ENCODE measurements at regions not wholly inside any gene's neighbourhood (a gene's known extent, or its start where the extent isn't known, plus 50 kb on each side); places are given as distances from the start of the nearest gene placed in this dataset.

DNA sequence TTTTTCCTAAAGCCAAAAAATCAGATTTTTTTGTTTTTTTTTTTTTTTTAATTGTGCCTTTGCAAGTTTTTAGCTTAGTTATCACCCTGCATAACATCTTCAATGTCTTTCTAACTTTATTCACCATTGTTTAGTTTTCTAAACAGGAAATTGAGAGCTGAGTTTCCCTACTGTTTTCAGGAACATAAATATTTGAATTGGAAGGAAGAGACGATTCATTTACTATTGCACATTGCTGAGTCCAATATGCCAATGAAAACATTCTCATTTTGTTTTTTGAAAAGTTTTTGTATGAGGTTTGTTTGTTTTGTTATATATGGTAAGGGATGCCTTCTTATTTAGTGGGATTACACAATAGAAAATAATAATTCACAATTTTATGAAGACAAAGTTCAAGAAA lies 148.4 kb downstream of the ANKRD50 start:
- WGBS, 2 donors = 15 to 44% methylated on average over 1 of the region's 1 CpG
- Histone ChIP-seq H3K4me3 (no peak overlapping the region), H3K4me1 (no peaks in the 10 kb centered on the region), H3K36me3 (no peaks in the 10 kb centered on the region), H3K27me3 (no peaks in the 10 kb centered on the region), H3K27ac (no peak overlapping the region), H3K9me3 (no peaks in the 10 kb centered on the region)
- no peak for DNase-seq
- TF ChIP-seq, protein P1, sequence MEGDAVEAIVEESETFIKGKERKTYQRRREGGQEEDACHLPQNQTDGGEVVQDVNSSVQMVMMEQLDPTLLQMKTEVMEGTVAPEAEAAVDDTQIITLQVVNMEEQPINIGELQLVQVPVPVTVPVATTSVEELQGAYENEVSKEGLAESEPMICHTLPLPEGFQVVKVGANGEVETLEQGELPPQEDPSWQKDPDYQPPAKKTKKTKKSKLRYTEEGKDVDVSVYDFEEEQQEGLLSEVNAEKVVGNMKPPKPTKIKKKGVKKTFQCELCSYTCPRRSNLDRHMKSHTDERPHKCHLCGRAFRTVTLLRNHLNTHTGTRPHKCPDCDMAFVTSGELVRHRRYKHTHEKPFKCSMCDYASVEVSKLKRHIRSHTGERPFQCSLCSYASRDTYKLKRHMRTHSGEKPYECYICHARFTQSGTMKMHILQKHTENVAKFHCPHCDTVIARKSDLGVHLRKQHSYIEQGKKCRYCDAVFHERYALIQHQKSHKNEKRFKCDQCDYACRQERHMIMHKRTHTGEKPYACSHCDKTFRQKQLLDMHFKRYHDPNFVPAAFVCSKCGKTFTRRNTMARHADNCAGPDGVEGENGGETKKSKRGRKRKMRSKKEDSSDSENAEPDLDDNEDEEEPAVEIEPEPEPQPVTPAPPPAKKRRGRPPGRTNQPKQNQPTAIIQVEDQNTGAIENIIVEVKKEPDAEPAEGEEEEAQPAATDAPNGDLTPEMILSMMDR (IDR thresholded peaks at IDR 0.05) = no peak
- TF ChIP-seq EP300 (IDR thresholded peaks at IDR 0.05) = no peak
- TF ChIP-seq POLR2A (IDR thresholded peaks at IDR 0.05) = no peak
- TF ChIP-seq POLR2AphosphoS5 (IDR thresholded peaks at IDR 0.05) = no peak
- intact Hi-C loops (cut with DNase I) = no loop called here

DNA sequence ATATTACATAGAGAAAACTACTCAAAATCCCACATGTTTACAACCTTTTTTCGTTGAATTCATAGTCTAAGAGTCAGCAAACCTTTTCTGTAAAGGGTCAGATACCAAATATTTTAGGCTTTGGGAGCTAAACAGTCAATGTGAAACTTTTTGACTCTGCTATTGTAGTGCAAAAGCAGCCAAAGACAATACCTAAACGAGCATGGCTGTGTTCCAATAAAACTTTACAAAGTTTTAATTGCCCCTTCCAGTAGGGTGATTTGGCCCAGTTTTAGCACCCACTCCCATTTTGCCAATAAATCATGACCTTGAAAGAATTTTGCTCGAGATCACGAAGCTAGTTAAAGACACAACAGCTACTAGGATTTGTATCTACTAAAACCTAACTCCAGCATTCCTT lies 147.2 kb downstream of the ANKRD50 start:
- TF ChIP-seq, protein P1 (IDR thresholded peaks at IDR 0.05) = no peak
- TF ChIP-seq EP300 (IDR thresholded peaks at IDR 0.05) (no peak), POLR2AphosphoS5 (IDR thresholded peaks at IDR 0.05) (no peak)
- intact Hi-C loops (cut with DNase I) = no loop called here
- Histone ChIP-seq H3K4me1 (no peaks in the 10 kb centered on the region), H3K4me3 (no peak overlapping the region), H3K36me3 (no peaks in the 10 kb centered on the region), H3K9me3 (no peaks in the 10 kb centered on the region), H3K27me3 (no peaks in the 10 kb centered on the region), H3K27ac (no peak overlapping the region)
- 14 to 45% methylated on average over 4 of the region's 4 CpGs for WGBS, 2 donors
- DNase-seq = no peak

DNA sequence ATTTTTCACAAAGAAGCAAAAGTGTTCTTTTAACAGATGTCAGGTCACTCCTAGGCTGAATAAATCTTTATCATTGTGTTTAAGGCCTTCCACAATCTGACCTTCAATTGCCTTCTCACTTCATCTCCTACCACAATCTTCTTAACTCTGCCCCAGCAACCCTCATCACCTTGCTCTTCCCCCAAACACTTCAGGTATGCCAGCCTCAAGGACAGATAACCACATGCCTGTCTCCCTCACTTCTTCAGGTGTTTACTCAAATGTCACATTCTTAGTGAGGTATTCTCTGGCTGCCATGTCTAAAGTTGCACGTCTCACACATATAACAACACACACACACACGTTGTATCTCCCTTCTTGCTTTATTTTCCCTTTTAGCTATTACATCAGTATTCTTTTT lies 146.5 kb downstream of the ANKRD50 start:
- H3K36me3 ChIP-seq = no peaks in the 10 kb centered on the region
- TF ChIP-seq POLR2AphosphoS5 (IDR thresholded peaks at IDR 0.05) = no peak
- TF ChIP-seq EP300 (IDR thresholded peaks at IDR 0.05) = no peak
- TF ChIP-seq, protein P1 (IDR thresholded peaks at IDR 0.05) = no peak
- TF ChIP-seq POLR2A (IDR thresholded peaks at IDR 0.05) = no peak
- intact Hi-C loops (cut with DNase I) = no loop called here

DNA sequence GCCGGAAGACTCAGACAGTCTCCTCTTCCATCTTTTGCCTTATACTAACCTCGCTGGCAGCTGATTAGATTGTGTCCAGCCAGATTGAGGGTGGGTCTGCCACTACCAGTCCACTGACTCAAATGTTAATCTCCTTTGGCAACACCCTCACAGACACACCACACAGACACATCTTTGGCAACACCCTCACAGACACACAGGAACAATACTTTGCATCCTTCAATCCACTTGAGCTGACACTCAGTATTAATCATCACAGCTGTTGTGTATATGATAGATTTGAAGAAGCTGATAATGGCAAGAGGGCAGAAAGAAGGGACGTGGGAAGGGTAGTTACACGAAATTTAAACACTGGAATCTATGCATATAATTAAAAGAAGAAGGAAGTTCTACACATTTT lies 139.5 kb downstream of the ANKRD50 start:
- DNase-seq = no peak
- no peaks in the 10 kb centered on the region for H3K36me3 ChIP-seq
- H3K9me3 ChIP-seq = no peaks in the 10 kb centered on the region
- no peak overlapping the region for H3K27ac ChIP-seq
- no peak overlapping the region for H3K4me3 ChIP-seq
- no peaks in the 10 kb centered on the region for H3K27me3 ChIP-seq
- intact Hi-C loops (cut with DNase I) = no loop called here
- no peak for TF ChIP-seq POLR2AphosphoS5 (IDR thresholded peaks at IDR 0.05)
- no peak for TF ChIP-seq POLR2A (IDR thresholded peaks at IDR 0.05)
- no peak for TF ChIP-seq EP300 (IDR thresholded peaks at IDR 0.05)
- TF ChIP-seq, protein P1 (IDR thresholded peaks at IDR 0.05) = no peak
- H3K4me1 ChIP-seq = no peaks in the 10 kb centered on the region
- WGBS, 2 donors = 75 to 86% methylated on average over 4 of the region's 4 CpGs

More for the DNA sequence above, 146.5 kb downstream of the ANKRD50 start:
- H3K27me3 ChIP-seq = no peaks in the 10 kb centered on the region
- H3K9me3 ChIP-seq = no peaks in the 10 kb centered on the region
- no peaks in the 10 kb centered on the region for H3K4me1 ChIP-seq
- H3K27ac ChIP-seq = no peak overlapping the region
- no peak overlapping the region for H3K4me3 ChIP-seq
- DNase-seq = no peak
- 91% methylated on average over 2 of the region's 2 CpGs for WGBS, 2 donors

DNA sequence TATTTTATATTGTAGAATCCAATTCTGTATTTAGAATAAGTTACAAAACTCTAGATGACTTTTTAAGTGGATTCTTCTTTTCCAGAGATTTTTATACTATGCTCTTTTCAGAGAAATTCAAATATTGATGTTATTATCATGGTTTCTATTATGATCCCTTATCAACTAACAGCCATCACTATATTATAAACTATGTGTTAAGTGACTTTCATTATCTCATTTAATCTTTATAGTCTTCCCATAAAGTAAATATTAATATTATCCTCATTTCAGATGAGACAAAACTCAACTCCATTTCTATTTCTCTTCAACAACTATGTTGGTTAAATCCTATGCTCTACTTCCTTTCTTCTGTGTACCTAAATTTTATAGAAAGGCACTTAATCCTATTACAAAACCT lies 132.6 kb downstream of the ANKRD50 start:
- TF ChIP-seq, protein P1 (IDR thresholded peaks at IDR 0.05) = no peak

More for the DNA sequence above, 132.6 kb downstream of the ANKRD50 start:
- Histone ChIP-seq H3K4me3 (no peak overlapping the region), H3K27me3 (no peaks in the 10 kb centered on the region), H3K9me3 (no peaks in the 10 kb centered on the region), H3K4me1 (no peaks in the 10 kb centered on the region), H3K27ac (no peak overlapping the region), H3K36me3 (no peaks in the 10 kb centered on the region)
- no peak for DNase-seq
- intact Hi-C loops (cut with DNase I) = no loop called here

Measured in sigmoid colon (tissue), 6 donors.